ENCODE measurements at regions not wholly inside any gene's neighbourhood (a gene's known extent, or its start where the extent isn't known, plus 50 kb on each side); places are given as distances from the start of the nearest gene placed in this dataset.

- no peaks in the 10 kb centered on the region for H3K23me2 ChIP-seq (ENCODE audit: insufficient read length, low read depth, low read length, poor library complexity, severe bottlenecking)
- no peak overlapping the region for H2BK12ac ChIP-seq (ENCODE audit: insufficient read length, low read depth, low read length)
- H4K8ac ChIP-seq (replicated peaks; ENCODE audit: insufficient read length, low read depth, low read length) = no peak overlapping the region
- no peaks in the 10 kb centered on the region for H3K79me1 ChIP-seq (ENCODE audit: insufficient read depth, low read depth, low read length, poor library complexity, severe bottlenecking)
- H2AFZ ChIP-seq (ENCODE audit: low read length) = no peak overlapping the region
- H3K79me2 ChIP-seq (ENCODE audit: insufficient read depth, low read length) = no peaks in the 10 kb centered on the region
- no peak overlapping the region for H4K5ac ChIP-seq (ENCODE audit: insufficient read length, low read depth, low read length)
- peak overlapping the region in 1 of 2 experiments; percentile 59; a peak in 3 of 5 replicates for H3K4me3 Mint-ChIP-seq
- peak; percentile 85 for DNase-seq
- H3T11ph ChIP-seq (ENCODE audit: low read length) = no peak overlapping the region
- H3K9me3 ChIP-seq (ENCODE audit: control insufficient read depth, low read depth, low read length) = no peaks in the 10 kb centered on the region
- H3K9me3 Mint-ChIP-seq = no peaks in the 10 kb centered on the region
- no peaks in the 10 kb centered on the region for H4K20me1 ChIP-seq (ENCODE audit: control insufficient read depth, insufficient read depth, insufficient read length)
- H3K27ac ChIP-seq (ENCODE audit: insufficient read length, low read depth, low read length) = no peak overlapping the region
- H3K4ac ChIP-seq (ENCODE audit: low read depth, low read length) = no peak overlapping the region
- no peak overlapping the region for H2BK120ac ChIP-seq (ENCODE audit: low read depth, low read length, poor library complexity, severe bottlenecking)
- H2BK5ac ChIP-seq (ENCODE audit: insufficient read length, low read length) = no peak overlapping the region
- no peak overlapping the region for H2BK20ac ChIP-seq (ENCODE audit: low read depth, low read length, poor library complexity, severe bottlenecking)
- no peak overlapping the region for H3K23ac ChIP-seq (ENCODE audit: insufficient read length, low read depth, low read length)
- no peaks in the 10 kb centered on the region; the same call in 1 of the 2 replicates for H3K27me3 Mint-ChIP-seq (ENCODE audit: low read depth)
- peaks cover 13% of the 10 kb centered on the region in 2 experiments for H3K4me1 Mint-ChIP-seq
- H3K9ac ChIP-seq (ENCODE audit: extremely low read depth, insufficient read length, low read length) = no peak overlapping the region
- H3K27ac Mint-ChIP-seq = 0 out of 7 replicates have a peak overlapping the region, but pooled peaks of 1 of the 3 experiments have one; percentile 44
- H3K4me1 ChIP-seq (ENCODE audit: insufficient read depth, low read length) = no peaks in the 10 kb centered on the region
- peak overlapping the region; percentile 66 for H3K18ac ChIP-seq (ENCODE audit: insufficient read length, low read depth, low read length)
- H2BK15ac ChIP-seq (ENCODE audit: low read depth, low read length) = no peak overlapping the region
- no peak overlapping the region for H3K56ac ChIP-seq (ENCODE audit: insufficient read length, low read depth, low read length)
- no peaks in the 10 kb centered on the region for H3K27me3 ChIP-seq (ENCODE audit: insufficient read depth, low read length)
- TF ChIP-seq CTCF (conservative IDR thresholded peaks at IDR 0.05) = no peak
- H3K14ac ChIP-seq (ENCODE audit: insufficient read depth, low read length) = peak overlapping the region; percentile 38; the same call in 1 of the 2 replicates
- H3K4me2 ChIP-seq (ENCODE audit: insufficient read depth, insufficient read length, low read length) = no peak overlapping the region
- no peak overlapping the region for H4K91ac ChIP-seq (ENCODE audit: insufficient read length, low read depth, low read length)
- no peaks in the 10 kb centered on the region; a peak in 1 of 7 replicates for H3K36me3 Mint-ChIP-seq (ENCODE audit: insufficient read depth in 1 of 3, low read depth in 3 of 3)
- no CpG with 5 or more reads among the region's 55 CpGs for WGBS (ENCODE audit: extremely low coverage, insufficient read length, low lambda C conversion rate)
- H2AK5ac ChIP-seq (ENCODE audit: insufficient read length, low read length) = no peak overlapping the region
Observed at GRCh38 chr13:22925881-22926747, 254.7 kb upstream of the SGCG start.
